ENCODE measurements at regions not wholly inside any gene's neighbourhood (a gene's known extent, or its start where the extent isn't known, plus 50 kb on each side); places are given as distances from the start of the nearest gene placed in this dataset.

GRCh38 chr3:124402791-124403190 lies 327.5 kb upstream of the UMPS start:
- no peak for TF ChIP-seq MAFK (IDR thresholded peaks at IDR 0.05; ENCODE audit: low read depth, low read length)
- no peak for TF ChIP-seq SP1 (IDR thresholded peaks at IDR 0.05; ENCODE audit: low read depth, low read length)
- TF ChIP-seq JUN (IDR thresholded peaks at IDR 0.05; ENCODE audit: low read depth, low read length): no peak
- TF ChIP-seq CTCF (IDR thresholded peaks at IDR 0.05; ENCODE audit: control extremely low read depth in 1 of 3, insufficient read depth in 1 of 3, low read depth in 1 of 3, low read length in 3 of 3): no peak
- TF ChIP-seq SUZ12 (IDR thresholded peaks at IDR 0.05; ENCODE audit: low read length): no peak
- TF ChIP-seq USF2 (IDR thresholded peaks at IDR 0.05; ENCODE audit: low read length): no peak
- no peak for TF ChIP-seq RAD21 (IDR thresholded peaks at IDR 0.05 in 1 of 2, conservative IDR thresholded peaks at IDR 0.05 in 1 of 2; ENCODE audit: low read depth in 2 of 2, low read length in 2 of 2)
- no peak for TF ChIP-seq MAX (IDR thresholded peaks at IDR 0.05)
- no peak for TF ChIP-seq POLR2A (IDR thresholded peaks at IDR 0.05; ENCODE audit: control extremely low read depth in 1 of 2, low read depth in 2 of 2, low read length in 2 of 2)
- TF ChIP-seq CEBPB (IDR thresholded peaks at IDR 0.05; ENCODE audit: low read depth, low read length): no peak
